PC-3 (cell line): ENCODE measurements at regions not wholly inside any gene's neighbourhood (a gene's known extent, or its start where the extent isn't known, plus 50 kb on each side); places are given as distances from the start of the nearest gene placed in this dataset.

Source experiments
- ATAC-seq: fragments of 200-7000 bp; cut with Tn5 transposase; 2 replicates; pipeline ENCODE4 v1.9.1; 2020; ENCODE audit warnings: mild to moderate bottlenecking, moderate library complexity
- BruUV-seq: library from RNA; stranded (reverse); fragments of 400-500 nt; replicated peaks from 2 replicates; lab custom pipeline; 2021; lab: Mats Ljungman, UMichigan
- CTCF ChIA-PET: fragments of 300-600 bp; sonication (Branson Sonifier 250); formaldehyde crosslinking; loops from one replicate; lab custom pipeline; 2022; ENCODE audit warnings: antibody characterized with exemption; lab: Charles Lee
- POLR2A ChIA-PET: fragments of 300-600 bp; sonication (Branson Sonifier 250); formaldehyde crosslinking; loops from one replicate; lab custom pipeline; 2022; ENCODE audit warnings: antibody characterized with exemption; ENCODE audit not compliant: unreplicated experiment; lab: Charles Lee
- DNase-seq: peaks from one replicate; pipeline ENCODE4 v3.0.0-alpha.2; 2015
- H2AFZ ChIP-seq: fragments of 300-600 bp; sonication (generic); 2 replicates; pipeline ENCODE4 v1.6.0; 2016; ENCODE audit warnings: antibody characterized with exemption, low read length
- H3F3A ChIP-seq: fragments of 300-600 bp; sonication (generic); one replicate; pipeline ENCODE4 v1.6.0; 2017; ENCODE audit warnings: antibody characterized with exemption, low read length, control low read depth, mild to moderate bottlenecking; ENCODE audit not compliant: unreplicated experiment
- H3K27ac ChIP-seq: fragments of 300-600 bp; sonication (generic); 2 replicates; pipeline ENCODE4 v1.5.1; 2016; ENCODE audit warnings: mild to moderate bottlenecking, low read length
- H3K27me3 ChIP-seq: fragments of 300-600 bp; sonication (generic); 2 replicates; pipeline ENCODE4 v1.6.1; 2016; ENCODE audit warnings: low read length, mixed read lengths
- H3K36me3 ChIP-seq: fragments of 300-600 bp; sonication (generic); 2 replicates; pipeline ENCODE4 v1.6.1; 2016; ENCODE audit warnings: low read depth, mixed run types, low read length, mixed read lengths
- H3K4me1 ChIP-seq: fragments of 300-600 bp; sonication (generic); 2 replicates; pipeline ENCODE4 v1.5.1; 2016; ENCODE audit warnings: low read length; ENCODE audit not compliant: insufficient read depth
- H3K4me2 ChIP-seq: fragments of 300-600 bp; sonication (generic); 2 replicates; pipeline ENCODE4 v1.6.0; 2016; ENCODE audit warnings: low read length
- H3K4me3 ChIP-seq: fragments of 300-600 bp; sonication (generic); 2 replicates; pipeline ENCODE4 v1.5.1; 2016; ENCODE audit warnings: mild to moderate bottlenecking, low read length, mixed read lengths
- H3K79me2 ChIP-seq: fragments of 300-600 bp; sonication (generic); 2 replicates; pipeline ENCODE4 v1.6.1; 2017; ENCODE audit warnings: low read length, mixed read lengths
- H3K9ac ChIP-seq: fragments of 300-600 bp; sonication (generic); 2 replicates; pipeline ENCODE4 v1.6.0; 2016; ENCODE audit warnings: mild to moderate bottlenecking, low read length
- H3K9me2 ChIP-seq: fragments of 300-600 bp; sonication (generic); replicated peaks from 2 replicates; pipeline ENCODE4 v1.6.1; 2016; ENCODE audit warnings: mixed run types, low read length, mixed read lengths
- H3K9me3 ChIP-seq: fragments of 300-600 bp; sonication (generic); 2 replicates; pipeline ENCODE4 v1.6.1; 2016; ENCODE audit warnings: low read length, mixed read lengths
- H4K20me1 ChIP-seq: fragments of 300-600 bp; sonication (generic); 2 replicates; pipeline ENCODE4 v1.6.1; 2016; ENCODE audit warnings: low read length, mixed read lengths
- EZH2 ChIP-seq: fragments of 300-600 bp; sonication (generic); IDR thresholded peaks from one replicate; pipeline ENCODE4 v1.6.1; 2017; ENCODE audit warnings: antibody characterized with exemption, mild to moderate bottlenecking, low read length; ENCODE audit not compliant: unreplicated experiment
- EZH2phosphoT487 ChIP-seq: fragments of 300-600 bp; sonication (generic); IDR thresholded peaks from 2 replicates; pipeline ENCODE4 v1.6.1; 2018; ENCODE audit warnings: mild to moderate bottlenecking, antibody characterized with exemption, low read length, borderline replicate concordance
- intact Hi-C: fragments of 100-400 bp; cut with micrococcal nuclease; formaldehyde crosslinking; loops from 2 replicates; pipeline ENCODE4 v1.9.0; 2023
- TF ChIP-seq, protein P1 (sequence below): fragments of 300-600 bp; sonication (generic); conservative IDR thresholded peaks from 2 replicates; pipeline ENCODE4 v1.5.1; 2017; ENCODE audit warnings: antibody characterized with exemption, low read depth, mild to moderate bottlenecking, low read length

GRCh38 chr13:27869436-27870095, 50.2 kb upstream of the PDX1 start:
- no peaks in the 10 kb centered on the region for H3K4me1 ChIP-seq
- H3K36me3 ChIP-seq, result no peaks in the 10 kb centered on the region
- no peak overlapping the region for H3K4me3 ChIP-seq
- CTCF ChIA-PET, result interaction anchor here (0.5 to 1.4 kb wide), 5 partner anchors 13 to 115 kb away, joined by 3 to 11 read pairs (median 4); no protein-coding TSS in a partner anchor
- no peaks in the 10 kb centered on the region for H3K79me2 ChIP-seq
- peak overlapping the region; percentile 47; the same call in 1 of the 2 replicates for H2AFZ ChIP-seq
- BruUV-seq, result no TSS peak
- H3K27me3 ChIP-seq, result peaks cover 33% of the 10 kb centered on the region
- POLR2A ChIA-PET, result no interaction called here
- H3K9me2 ChIP-seq, result no peaks in the 10 kb centered on the region
- ATAC-seq, result no peak
- H3F3A ChIP-seq, result no peaks in the 10 kb centered on the region
- H3K27ac ChIP-seq, result no peak overlapping the region
- intact Hi-C loops, result loop anchor here (1.0 kb wide), 2 partner anchors 84 to 115 kb away; no protein-coding TSS in a partner anchor
- H3K4me2 ChIP-seq, result 0 out of 2 replicates have a peak overlapping the region, but pooled peaks have one; percentile 25
- TF ChIP-seq EZH2phosphoT487, result no peak
- TF ChIP-seq, protein P1, sequence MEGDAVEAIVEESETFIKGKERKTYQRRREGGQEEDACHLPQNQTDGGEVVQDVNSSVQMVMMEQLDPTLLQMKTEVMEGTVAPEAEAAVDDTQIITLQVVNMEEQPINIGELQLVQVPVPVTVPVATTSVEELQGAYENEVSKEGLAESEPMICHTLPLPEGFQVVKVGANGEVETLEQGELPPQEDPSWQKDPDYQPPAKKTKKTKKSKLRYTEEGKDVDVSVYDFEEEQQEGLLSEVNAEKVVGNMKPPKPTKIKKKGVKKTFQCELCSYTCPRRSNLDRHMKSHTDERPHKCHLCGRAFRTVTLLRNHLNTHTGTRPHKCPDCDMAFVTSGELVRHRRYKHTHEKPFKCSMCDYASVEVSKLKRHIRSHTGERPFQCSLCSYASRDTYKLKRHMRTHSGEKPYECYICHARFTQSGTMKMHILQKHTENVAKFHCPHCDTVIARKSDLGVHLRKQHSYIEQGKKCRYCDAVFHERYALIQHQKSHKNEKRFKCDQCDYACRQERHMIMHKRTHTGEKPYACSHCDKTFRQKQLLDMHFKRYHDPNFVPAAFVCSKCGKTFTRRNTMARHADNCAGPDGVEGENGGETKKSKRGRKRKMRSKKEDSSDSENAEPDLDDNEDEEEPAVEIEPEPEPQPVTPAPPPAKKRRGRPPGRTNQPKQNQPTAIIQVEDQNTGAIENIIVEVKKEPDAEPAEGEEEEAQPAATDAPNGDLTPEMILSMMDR, result no peak; the same call in 1 of the 2 replicates
- no peak for TF ChIP-seq EZH2
- no peaks in the 10 kb centered on the region for H4K20me1 ChIP-seq
- no peak overlapping the region for H3K9ac ChIP-seq
- no peak for DNase-seq
- no peaks in the 10 kb centered on the region for H3K9me3 ChIP-seq
